Stimulated activated CD8-positive, alpha-beta memory T cell treated with anti-CD3 and anti-CD28 coated beads, Interleukin-15, amount 100 ng/mL, for 48 hours (primary cell): ENCODE measurements at regions not wholly inside any gene's neighbourhood (a gene's known extent, or its start where the extent isn't known, plus 50 kb on each side); places are given as distances from the start of the nearest gene placed in this dataset.
"Not testable (repeated sequence)": the region's sequence is repeated elsewhere in the genome, so short reads cannot be mapped to it uniquely, and the experiment has no call there.

Experiments
- DNase-seq, 2 donors: peaks; one replicate each; pipeline ENCODE4 v3.0.0-alpha.2; 2020; ENCODE audit warnings: low read depth in 2 of 2

DNA sequence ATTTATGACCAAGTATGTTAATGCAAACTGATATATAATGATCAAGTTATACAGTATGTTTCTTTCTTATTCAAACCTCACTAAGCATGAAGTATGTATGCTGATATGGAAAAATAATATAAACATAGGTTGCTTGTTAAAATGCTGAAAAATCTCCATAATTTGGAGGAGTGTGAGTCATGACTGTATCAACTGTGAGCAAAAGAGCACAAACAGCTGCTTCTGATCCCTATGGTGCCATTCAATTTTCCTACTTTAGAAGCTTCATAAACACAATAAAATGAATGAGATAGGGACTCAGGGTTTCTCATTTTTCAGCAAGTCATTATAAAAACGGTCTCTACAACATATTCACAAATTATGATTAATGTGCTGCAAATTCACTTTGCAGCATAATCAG lies 129.9 kb upstream of the TFPI start:
- no peak for DNase-seq

DNA sequence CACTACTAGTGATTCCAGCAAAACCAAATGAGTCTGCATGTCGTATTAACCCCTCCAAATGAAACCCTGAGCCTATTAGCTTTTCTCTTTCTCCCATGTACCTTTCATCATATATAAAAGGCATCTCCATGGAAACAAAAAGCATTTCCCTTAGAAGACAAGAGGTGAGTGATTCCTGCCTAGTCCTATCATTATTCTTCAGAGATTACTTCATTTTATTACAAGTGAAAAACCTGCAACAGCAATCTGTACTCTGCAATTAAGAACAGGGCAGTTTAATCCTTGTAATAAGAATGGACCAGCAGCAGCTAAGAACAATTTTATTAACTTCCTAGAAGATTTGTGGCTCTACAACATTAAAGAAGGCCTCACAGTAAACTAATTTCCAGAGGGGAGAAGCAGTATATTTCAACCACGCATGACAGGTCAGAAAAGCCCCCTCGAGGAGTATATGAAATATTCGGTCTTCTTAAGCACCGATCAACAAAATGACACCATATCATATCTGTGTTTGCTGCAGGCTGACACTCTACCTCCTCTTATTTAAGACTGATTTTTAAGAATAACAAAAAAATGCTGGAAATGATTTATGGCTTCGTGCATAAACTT lies 132.3 kb upstream of the TFPI start:
- DNase-seq = no peak

DNA sequence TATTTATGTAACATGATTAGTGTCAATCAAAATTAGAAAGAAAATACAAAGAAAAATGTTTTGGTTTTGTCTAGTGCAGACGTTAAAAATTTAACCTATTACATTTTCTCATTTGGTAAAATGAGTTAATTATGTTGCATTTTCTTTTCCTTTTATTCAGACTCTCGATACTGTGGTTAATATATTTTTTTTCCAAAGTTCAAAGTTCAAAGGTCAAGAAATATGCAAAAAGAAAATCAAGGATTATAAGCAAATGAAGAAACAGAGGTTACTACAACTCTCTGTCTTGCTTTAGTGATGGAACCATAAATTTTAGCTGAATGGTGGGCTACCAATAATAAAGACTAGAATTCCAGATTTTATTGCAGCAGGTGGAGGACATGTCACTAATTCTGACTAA lies 133.3 kb upstream of the TFPI start:
- DNase-seq = no peak

DNA sequence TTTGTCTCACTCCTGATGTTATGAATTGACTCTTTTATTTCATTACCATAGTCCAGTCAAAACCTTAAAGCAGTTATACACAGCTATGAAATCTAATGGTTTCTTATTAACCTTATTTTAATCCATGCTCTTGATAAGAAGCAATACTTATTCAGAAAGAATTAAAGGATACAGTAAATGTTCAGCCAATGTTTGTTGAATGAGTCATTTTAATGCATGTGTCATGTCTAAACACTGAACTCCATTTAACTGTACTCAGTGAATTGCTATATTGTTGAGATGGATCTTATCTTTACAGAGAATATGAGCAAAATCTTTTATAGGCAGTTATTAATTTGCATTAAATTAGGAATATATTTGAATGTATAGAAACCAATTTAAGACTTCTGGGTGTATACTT lies 135.1 kb upstream of the TFPI start:
- DNase-seq = no peak

DNA sequence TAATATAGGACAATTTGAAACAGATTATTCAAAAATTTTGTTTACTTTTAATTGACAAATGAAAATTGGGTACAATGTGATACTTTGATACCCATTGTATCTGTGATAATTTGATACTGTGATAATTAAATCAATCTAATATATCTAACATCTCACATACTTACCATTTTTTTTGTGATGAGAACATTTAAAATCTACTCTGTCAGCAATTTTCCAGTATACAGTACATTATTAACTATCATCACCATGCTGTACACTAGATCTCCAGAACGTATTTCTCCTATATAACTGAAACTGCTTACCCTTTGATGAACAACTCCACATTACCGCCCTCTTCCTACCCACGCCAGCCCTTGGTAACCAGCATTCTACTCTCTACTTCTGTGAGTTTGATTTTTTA lies 139.7 kb upstream of the TFPI start:
- DNase-seq = no peak

DNA sequence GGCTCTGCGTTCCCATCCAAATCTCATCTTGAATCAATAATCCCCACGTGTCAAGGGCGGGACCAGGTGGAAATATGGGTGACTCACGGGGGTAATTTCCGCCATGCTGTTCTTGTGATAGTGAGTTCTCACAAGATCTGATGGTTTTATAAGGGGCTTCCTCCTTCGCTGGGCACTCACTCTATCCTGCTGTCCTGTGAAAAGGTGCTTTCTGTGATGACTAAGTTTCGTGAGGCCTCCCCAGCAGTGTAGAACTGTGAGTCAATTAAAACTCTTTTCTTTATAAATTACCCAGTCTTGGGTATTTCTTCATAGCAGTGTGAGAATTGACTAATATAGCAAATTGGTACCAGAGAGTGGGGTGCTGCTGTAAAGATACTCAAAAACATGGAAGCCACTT lies 142.4 kb upstream of the TFPI start:
- not testable (repeated sequence) for DNase-seq

DNA sequence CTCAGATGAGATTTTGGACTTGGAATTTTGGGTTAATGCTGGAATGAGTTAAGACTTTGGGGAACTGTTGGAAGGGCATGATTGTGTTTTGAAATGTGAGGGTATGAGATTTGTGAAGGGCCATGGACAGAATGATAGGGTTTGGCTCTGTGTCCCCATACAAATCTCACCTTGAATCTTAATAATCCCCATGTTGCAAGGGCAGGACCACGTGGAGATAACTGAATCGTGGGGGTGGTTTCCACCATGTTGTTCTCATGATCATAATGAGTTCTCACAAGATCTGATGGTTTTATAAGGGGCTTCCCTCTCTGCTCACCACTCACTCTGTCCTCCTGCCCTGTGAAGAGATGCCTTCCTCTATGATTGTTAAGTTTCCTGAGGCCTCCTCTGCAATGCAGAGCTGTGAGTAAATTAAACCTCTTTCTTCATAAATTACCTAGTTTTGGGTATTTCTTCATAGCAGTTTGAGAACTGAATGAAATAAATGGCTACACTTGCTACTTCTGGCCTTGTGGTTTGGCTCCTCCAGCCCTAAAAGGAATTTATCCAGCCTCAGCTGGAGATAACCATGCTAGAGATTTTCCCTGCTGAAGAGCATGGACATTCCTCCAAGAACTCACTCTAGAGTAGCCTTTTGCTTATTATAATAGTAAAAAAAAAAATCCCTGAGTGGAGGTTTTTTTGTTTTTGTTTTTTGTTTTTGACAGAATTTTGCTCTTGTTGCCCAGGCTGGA lies 144.3 kb upstream of the TFPI start:
- DNase-seq = no peak

DNA sequence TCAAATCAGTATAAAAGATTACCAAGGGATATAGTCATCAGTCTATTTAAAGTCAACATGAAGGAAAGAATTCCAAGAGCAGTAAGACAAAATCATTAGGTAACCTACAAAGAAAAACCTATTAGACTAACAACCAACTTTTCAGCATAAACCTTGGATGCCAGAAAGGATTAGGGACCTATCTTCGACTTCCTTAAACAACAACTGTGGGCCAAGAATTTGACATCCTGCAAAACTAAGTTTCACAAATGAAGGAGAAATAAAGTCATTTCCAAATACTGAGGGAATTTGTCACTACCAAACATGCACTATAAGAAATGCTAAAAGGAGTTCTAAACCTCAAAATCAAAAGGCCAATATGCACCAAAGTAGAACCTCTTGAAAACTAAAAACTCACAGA lies 147.9 kb upstream of the TFPI start:
- no peak for DNase-seq

DNA sequence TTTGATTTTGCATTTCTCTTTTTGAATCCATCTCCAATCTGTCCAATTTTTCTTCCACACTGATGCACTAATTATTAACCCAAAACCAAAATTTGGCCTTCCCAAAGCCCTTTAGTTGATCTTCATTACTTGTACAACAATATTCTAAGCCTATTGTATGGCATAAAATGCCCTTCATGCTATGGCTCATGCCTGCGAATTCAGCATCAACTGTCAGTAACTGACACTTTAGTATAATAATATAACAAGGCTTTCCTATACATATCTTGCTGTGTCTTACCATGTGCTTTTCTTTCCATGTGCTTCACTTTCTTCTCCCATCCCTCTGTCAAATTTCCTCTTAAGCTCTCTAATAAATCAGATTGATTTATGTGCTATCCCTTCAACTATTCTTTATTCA lies 154.0 kb upstream of the TFPI start:
- no peak for DNase-seq

DNA sequence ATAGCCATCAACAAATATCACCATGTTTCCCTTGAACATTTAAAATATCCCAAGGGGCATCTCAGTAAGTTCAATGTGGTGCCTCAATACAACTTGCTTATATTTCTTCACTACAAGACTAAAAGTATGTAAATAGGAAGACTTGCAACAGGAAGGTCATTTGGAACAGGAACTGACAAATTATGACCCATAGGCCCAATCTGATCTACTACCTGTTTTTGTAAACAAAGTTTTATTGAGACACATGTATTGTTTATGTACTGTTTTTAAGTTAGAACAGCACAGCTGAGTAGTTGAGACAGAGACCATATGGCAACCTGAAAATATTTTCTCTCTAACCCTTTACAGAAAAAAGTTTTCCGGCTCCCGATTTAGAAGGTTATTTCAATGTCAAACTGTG lies 154.8 kb upstream of the TFPI start:
- no peak for DNase-seq

DNA sequence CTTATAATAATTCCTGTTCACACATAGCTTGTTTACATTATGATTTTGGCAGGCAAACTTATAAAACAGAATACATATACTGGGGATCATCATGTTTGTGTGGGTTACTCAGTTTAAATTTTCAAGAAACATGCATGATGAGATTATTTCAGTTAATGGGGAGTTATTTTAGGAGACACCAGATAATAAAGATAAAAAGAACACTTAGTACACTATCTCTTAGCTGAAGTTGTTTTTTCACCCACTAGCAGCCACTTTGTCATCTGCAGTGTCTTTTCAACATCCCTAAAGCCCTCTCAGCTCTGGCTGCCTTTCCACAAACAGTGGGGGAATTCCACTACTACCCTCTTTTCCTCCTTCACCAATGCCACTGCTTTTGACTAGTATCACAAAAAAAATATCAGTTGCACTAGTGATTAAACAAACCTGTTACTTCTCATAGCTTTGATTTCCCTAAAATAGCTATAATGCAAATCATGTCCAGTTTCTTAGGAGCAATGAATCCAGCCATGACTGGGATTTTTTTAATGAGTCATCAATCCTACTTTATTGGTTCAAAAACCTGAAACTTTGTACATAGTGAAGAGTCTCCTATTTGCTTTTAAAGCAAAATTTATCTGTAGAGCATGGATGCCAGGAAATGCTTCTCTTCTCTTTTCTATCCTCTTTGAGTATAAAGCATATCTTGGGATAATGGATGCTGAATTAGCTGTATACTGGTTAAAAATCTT lies 156.7 kb upstream of the TFPI start:
- no peak for DNase-seq

DNA sequence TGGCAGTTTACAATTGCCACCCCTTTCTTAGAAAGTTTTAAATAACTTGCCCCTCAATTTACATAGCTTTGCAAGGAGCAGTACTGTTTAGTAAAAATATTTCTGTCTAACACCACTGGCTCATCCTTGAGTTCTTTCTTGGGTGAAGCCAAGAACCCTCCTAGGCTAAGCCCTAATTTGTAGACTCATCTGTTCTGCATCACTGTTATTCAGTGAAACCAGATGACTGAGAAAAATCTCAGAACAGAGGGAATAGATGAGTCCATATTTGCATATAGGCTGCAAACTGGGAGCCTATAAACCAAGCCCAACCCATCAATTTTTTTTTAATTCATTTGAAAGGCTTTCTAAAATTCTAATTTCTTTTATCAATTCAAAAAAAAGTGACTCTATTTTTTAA lies 161.4 kb upstream of the TFPI start:
- no peak for DNase-seq

DNA sequence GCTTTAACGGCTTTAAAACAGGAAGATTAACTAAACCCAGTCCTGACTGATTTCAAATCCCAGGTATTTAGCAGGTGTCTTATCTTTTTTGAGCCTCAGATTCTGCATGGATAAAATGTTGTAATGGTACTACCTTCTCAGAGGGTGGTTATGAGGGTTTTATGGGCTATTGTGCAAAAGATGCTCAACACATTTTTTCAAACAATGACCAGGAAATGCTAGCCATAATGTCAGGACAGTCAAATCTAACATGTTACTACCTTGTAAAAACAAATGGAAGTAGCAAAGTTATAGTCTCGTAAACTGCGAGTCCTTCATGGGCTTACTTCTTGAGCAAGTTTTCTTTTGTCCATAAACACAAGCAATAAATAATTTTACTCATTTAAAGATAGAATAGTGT lies 162.1 kb upstream of the TFPI start:
- DNase-seq = no peak

DNA sequence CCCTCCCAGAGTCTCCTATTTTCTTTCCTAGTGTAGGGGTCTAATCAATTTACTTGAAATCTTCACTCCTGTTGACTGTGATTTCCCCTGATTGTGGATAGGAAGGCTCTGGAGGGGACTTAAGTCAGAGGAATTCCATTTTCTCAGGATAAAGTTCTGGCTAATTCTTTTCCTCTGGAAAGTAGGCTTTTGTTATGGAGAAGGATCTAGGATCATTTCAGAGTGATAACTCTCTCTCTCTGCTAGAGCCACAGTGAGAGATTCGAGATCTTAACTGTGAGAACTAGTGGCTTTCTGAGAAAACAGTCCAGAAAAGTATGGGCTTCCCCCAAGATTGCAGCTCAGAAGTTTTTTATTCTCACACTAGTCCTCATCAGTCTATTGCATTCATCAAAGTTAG lies 163.9 kb upstream of the TFPI start:
- DNase-seq = no peak

DNA sequence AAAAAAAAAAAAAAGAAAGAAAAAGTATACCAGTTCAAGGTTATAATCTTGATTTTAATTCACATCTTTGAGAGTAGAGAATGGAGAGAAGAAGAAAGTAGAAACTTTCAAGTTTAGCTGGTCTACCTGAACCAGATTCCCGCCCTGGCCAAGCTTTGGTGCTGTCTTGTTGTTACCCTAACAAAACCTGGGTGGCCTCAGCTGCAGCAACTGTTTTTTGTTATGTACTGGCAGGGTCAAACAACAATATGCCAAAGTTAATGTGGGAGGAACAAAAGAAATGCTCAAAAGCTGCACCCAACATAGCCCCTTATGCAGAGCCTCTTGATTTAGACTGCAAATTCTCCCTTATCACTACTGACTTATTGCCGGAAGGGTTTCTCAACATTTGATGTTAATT lies 165.3 kb upstream of the TFPI start:
- no peak for DNase-seq

DNA sequence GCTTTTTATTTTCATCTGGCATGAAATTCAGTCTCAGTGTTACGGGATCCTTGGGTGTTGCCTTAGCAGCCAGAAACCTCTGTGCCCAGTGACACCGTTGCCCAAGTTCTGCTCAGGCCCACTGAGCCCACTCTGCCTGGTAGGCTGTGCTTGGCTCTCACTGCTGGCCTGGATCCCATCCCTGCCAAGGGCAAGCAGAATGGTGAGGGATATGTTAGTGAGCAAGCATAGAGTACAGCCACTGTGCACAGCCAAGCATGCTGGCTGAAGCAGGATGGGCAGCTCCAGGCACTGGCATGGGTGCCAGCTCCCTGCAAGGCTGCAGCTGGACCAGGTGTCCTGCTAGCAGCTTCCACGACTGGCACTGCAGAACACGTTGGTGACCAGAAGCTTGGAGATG lies 194.7 kb upstream of the TFPI start:
- DNase-seq = no peak

DNA sequence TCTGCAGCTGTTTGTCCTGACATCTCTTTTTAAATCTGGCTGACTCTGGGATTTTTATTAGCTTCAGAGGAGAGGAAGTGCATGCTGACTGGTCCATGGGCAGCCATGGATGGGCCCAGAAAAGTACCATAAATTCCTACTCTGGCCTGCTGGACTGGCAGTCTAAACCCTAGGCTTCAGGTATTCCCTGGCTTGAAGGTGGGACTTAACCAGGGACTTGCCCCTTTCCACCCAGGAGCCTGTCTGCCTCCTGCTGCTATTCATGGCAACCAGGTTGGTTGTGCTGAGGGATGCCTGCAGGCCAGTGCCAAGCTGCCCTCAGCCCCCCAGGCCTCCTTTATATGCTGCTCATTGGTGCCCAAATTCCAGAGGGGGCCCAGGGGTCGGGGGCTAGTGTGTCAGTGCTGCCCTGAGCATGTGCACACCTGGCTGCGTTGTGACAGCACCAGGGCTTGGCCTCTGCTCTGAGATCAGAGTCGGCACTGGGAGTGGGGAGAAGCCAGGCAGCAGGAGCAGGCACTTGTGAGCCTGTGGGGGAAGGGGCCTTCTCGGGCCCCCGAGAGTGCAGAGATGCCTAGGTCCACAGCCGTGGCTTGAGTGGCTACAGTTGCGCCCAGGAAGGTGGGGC lies 195.7 kb upstream of the TFPI start:
- no peak for DNase-seq

DNA sequence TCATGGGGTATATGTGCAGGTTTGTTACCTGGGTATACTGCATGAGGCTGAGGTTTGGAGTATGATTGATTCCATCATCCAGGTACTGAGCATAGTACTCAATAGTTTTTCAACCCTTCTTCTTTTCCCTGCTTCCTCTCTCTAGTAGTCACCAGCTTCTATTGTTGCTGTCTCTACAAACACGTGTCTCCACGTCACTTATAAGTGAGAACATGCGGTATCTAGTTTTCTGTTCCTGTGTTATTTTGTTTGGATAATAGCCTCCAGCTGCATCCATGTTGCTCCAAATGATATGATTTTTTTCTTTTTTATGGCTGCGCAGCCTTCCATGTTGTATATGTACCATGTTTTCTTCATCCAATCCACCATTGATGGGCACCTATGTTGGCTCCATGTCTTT lies 214.8 kb upstream of the TFPI start:
- no peak for DNase-seq

DNA sequence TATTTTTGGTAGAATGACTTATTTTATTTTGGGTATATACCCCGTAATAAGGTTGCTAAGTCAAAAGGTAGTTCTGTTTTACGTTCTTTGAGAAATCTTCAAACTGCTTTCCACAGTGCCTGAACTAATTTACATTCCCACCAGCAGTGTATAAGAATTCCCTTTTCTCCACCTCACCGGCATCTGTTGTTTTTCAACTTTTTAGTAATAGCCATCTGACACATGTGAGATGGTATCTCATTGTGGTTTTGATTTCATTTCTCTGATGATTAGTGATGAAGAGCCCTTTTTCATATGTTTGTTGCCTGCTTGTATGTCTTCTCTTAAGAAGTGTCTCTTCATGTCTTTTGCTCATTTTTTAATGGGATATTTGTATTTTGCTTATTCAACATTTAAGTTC lies 215.2 kb upstream of the TFPI start:
- no peak for DNase-seq

DNA sequence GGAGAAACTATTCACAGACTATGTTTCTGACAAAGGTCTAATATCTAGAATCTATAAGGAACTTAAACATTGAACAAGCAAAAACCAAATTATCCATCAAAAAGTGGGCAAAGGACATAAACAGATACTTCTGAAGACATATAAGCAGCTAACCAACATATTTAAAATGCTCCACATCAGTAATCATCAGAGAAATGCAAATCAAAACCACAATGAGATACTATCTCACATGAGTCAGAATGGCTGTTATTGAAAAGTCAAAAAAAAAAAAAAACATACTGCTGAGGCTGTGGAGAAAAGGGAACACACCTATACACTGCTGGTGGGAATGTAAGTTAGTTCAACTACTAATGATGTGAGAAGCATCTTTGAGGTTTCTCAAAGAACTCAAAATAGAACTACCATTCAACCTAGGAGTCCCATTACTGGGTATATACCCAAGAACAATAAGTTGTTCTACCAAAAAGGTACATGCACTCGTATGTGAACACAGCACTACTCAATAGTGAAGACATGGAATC lies 220.4 kb upstream of the TFPI start:
- DNase-seq = no peak

DNA sequence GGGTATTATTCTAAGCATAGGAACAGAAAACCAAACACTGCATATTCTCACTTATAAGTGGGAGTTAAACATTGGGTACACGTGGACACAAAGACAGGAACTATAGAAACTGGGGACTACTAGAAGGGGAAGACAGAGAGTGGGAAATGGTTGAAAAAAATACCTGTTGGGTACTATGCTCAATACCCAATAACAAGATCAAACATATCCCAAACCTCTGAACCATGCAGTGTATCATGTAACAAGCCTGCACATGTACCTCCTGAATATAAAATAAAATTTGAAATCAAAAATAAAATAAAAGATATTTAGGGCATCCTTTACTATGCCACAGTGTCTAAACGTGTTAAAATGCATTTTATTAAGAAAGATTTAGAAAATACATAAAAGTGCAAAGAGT lies 221.0 kb upstream of the TFPI start:
- no peak for DNase-seq

DNA sequence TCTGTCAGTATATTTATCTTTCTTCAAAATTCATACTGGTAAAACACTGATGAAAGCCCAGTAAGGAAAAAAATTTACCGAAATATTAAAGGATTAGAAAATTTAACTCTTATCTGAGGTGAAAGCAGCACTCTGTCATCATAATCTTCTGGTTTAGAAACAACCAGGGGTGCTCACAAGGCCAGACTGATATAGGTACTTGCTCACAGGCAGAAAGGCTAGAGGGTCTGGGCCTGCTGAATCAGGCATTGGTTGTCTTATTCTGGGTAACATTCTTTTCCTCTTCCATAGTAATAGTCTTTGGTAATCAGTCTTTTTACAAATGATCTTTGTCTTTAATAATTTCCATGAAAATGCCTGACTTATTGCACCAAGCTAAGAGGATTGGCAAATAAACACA lies 221.4 kb upstream of the TFPI start:
- no peak for DNase-seq

DNA sequence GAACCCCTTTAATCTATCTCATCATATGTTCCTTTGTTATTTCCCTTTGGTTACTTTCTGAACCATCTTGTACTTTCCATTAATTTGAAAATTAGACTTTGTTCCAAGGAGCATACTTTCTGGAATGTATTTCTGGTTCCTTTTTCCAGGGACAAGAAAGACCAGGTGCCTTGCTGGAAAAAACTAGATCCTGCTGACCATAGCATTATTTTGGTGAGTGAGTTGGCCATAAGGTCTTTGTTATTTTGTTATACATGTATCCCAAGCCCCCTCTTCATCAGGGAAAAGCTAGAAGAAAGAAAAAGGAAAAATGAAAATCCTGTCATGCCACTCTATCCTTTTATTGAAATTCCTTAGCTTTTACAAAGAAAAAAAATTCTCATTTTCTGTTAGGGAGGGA lies 228.1 kb upstream of the TFPI start:
- DNase-seq = no peak
